ENCODE measurements at regions not wholly inside any gene's neighbourhood (a gene's known extent, or its start where the extent isn't known, plus 50 kb on each side); places are given as distances from the start of the nearest gene placed in this dataset.

DNA sequence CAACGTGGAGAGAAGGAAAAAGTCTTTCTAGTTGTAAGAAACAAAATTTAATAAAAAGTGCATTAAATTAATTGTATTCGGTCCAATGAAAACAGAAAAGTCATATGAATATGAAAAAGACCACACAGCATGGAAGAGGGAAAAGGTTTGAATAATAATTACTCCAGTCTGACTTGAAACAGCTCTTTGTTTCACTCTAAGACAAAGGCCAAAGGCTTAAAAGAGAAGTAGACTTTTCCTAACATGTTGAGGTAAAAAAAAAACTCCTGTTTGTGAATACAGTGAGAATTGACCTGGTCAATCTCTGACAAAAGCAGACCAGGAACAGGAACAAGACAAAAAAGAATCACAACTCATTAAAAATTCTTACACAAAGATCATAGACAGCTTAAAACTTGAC lies 429.8 kb downstream of the TOX3 start:
- TF ChIP-seq, protein P1, sequence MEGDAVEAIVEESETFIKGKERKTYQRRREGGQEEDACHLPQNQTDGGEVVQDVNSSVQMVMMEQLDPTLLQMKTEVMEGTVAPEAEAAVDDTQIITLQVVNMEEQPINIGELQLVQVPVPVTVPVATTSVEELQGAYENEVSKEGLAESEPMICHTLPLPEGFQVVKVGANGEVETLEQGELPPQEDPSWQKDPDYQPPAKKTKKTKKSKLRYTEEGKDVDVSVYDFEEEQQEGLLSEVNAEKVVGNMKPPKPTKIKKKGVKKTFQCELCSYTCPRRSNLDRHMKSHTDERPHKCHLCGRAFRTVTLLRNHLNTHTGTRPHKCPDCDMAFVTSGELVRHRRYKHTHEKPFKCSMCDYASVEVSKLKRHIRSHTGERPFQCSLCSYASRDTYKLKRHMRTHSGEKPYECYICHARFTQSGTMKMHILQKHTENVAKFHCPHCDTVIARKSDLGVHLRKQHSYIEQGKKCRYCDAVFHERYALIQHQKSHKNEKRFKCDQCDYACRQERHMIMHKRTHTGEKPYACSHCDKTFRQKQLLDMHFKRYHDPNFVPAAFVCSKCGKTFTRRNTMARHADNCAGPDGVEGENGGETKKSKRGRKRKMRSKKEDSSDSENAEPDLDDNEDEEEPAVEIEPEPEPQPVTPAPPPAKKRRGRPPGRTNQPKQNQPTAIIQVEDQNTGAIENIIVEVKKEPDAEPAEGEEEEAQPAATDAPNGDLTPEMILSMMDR (IDR thresholded peaks at IDR 0.05) = no peak
- no peak for TF ChIP-seq ZFX (IDR thresholded peaks at IDR 0.05; ENCODE audit: borderline replicate concordance)
